SK-N-MC (cell line): ENCODE measurements at regions not wholly inside any gene's neighbourhood (a gene's known extent, or its start where the extent isn't known, plus 50 kb on each side); places are given as distances from the start of the nearest gene placed in this dataset.

Source experiments
- DNase-seq: peaks from one replicate; pipeline ENCODE4 v3.0.0-alpha.2; 2011; ENCODE audit warnings: low read depth, low spot score
- H3K27ac ChIP-seq: fragments of 200-600 bp; sonication (generic); 2 replicates; pipeline ENCODE4 v1.5.1; 2016; ENCODE audit warnings: mixed run types
- H3K36me3 ChIP-seq: fragments of 200-600 bp; sonication (generic); 2 replicates; pipeline ENCODE4 v1.6.1; 2017; ENCODE audit warnings: antibody characterized with exemption, low read length, mixed read lengths; ENCODE audit not compliant: insufficient read depth
- H3K4me3 ChIP-seq: fragments of 200-600 bp; sonication (generic); 2 replicates; pipeline ENCODE4 v1.5.1; 2016
- H3K9ac ChIP-seq: fragments of 200-600 bp; sonication (generic); 2 replicates; pipeline ENCODE4 v1.8.0; 2017; ENCODE audit warnings: mixed run types, mixed read lengths; ENCODE audit not compliant: insufficient read length
- H3K9me3 ChIP-seq: fragments of 200-600 bp; sonication (generic); 2 replicates; pipeline ENCODE4 v1.6.1; 2017; ENCODE audit warnings: low read depth, mild to moderate bottlenecking, antibody characterized with exemption, low read length, moderate library complexity, mixed read lengths
- EZH2 ChIP-seq: fragments of 200-600 bp; sonication (generic); IDR thresholded peaks from one replicate; pipeline ENCODE4 v1.6.1; 2017; ENCODE audit warnings: antibody characterized with exemption
- FOXP2 ChIP-seq: optimal IDR thresholded peaks from 2 replicates; pipeline ENCODE3; 2011; ENCODE audit warnings: mild to moderate bottlenecking, moderate library complexity; ENCODE audit not compliant: insufficient read depth; ENCODE audit errors: extremely low read length, control extremely low read depth
- POLR2AphosphoS5 ChIP-seq: IDR thresholded peaks from 2 replicates; pipeline ENCODE4 v1.6.1; 2012; ENCODE audit warnings: mild to moderate bottlenecking, low read depth, low read length, borderline replicate concordance

DNA sequence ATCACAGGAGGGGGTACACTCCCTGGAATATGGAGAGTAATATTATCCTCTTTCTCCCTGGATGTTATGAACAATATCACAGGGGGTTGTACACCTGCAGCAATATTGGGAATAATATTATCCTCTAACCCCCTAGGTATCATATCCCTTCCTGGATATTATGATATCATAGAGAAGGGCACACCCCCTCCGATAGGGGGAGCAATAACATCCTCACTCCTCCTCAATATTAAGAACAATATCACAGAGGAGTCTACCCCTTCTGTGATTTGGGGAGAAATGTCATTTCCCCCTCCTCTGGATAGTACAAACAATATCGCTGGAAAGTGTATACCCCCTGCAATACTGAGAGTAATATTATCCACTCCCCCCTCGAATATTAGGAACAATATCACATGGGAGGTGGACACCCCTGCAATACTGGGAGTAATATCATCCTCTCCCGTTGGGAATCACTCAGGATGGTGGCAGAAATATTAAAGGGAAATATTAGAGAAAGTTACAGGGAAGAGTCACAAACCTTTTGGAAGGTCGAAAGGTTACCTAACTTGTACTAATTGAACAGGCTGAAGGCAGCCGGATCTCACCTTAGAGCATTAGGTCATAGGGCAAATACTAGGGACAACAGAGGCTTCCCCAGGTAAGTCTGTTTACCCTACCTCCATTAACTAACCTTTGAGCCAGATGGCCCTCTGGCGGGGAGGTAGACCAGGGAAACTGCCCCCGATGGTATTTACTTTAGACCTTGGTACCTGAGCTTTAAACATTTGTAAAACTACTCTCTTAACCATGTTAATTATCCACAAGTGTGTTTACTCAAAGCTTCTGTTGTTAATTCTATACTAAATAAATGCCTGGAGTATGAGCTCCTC lies 57.5 kb upstream of the FREM1 start:
- TF ChIP-seq FOXP2 (no peak), EZH2 (no peak), POLR2AphosphoS5 (no peak)
- H3K36me3 ChIP-seq: no peaks in the 10 kb centered on the region; the same call in 1 of the 2 replicates
- no peak overlapping the region for H3K27ac ChIP-seq
- H3K9ac ChIP-seq: no peak overlapping the region
- H3K4me3 ChIP-seq: no peak overlapping the region
- no peak for DNase-seq
- no peaks in the 10 kb centered on the region for H3K9me3 ChIP-seq

- no peak for DNase-seq
- H3K9ac ChIP-seq: peak overlapping the region; percentile 28
- H3K9me3 ChIP-seq: no peaks in the 10 kb centered on the region
- peaks cover 13% of the 10 kb centered on the region for H3K36me3 ChIP-seq
- TF ChIP-seq FOXP2: no peak
- TF ChIP-seq EZH2: no peak
- TF ChIP-seq POLR2AphosphoS5: no peak
- peak overlapping the region; percentile 66 for H3K27ac ChIP-seq
- peak overlapping the region; percentile 25; the same call in 1 of the 2 replicates for H3K4me3 ChIP-seq
These were observed 52.1 kb upstream of the FREM1 start for GRCh38 chr9:14962193-14962882.

DNA sequence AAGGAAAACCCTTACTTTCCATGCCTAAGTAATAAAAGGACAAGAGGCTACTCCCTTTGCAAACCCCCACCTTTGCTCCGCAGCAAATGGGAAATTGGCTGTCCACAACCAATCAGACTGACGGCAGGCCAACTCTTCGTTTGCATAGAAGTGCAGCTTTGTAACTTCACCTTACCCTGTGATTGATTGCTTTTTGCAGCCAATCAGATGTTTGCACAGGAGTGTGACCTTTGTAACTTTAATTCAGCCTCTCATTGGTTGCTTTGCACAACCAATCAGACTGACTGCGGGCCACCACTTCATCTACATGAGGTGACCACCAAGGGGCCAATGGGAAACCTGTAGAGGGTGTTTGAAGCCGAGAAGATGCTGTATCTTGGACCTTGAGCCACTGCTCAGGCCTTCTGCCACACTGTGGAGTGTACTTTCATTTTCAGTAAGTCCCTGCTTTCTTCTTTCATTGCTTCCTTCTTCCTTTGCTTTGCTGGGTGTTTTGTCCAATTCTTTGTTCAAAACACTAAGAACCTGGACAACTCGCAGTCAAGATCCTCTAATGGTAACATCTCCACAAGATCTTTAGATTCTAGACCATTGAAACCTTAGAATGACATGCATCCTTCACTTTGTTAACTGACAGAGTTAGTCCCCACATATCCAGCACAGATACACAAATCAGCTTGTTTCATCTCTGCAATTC lies 51.3 kb upstream of the FREM1 start:
- DNase-seq: no peak
- peaks cover 13% of the 10 kb centered on the region for H3K36me3 ChIP-seq
- no peak overlapping the region for H3K4me3 ChIP-seq
- no peak overlapping the region for H3K9ac ChIP-seq
- no peaks in the 10 kb centered on the region for H3K9me3 ChIP-seq
- TF ChIP-seq POLR2AphosphoS5 (no peak), FOXP2 (no peak), EZH2 (no peak)
- H3K27ac ChIP-seq: no peak overlapping the region

DNA sequence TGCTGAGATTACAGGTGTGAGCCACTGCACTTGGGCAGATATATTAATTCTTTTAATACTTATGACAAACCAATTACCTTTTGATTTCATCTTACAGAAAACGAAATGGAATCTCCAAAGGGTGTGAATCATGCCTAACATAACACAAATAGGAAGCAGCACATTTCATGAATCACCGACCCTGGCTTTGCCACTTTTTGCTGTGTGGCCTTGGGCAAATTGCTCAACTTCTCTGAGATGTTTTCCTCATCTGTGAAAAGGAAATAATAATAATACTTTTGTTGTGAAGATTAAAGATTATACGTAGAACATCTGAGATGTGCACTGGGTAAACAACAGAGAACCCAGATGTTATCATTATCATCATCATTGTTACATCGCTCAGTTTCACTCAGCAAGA lies 50.7 kb upstream of the FREM1 start:
- Histone ChIP-seq H3K27ac (no peak overlapping the region), H3K4me3 (no peak overlapping the region), H3K9ac (no peak overlapping the region), H3K36me3 (peaks cover 13% of the 10 kb centered on the region), H3K9me3 (no peaks in the 10 kb centered on the region)
- TF ChIP-seq FOXP2 (no peak), POLR2AphosphoS5 (no peak)
- DNase-seq: no peak
